Type B pancreatic cell (in vitro differentiated cells): ENCODE measurements at regions not wholly inside any gene's neighbourhood (a gene's known extent, or its start where the extent isn't known, plus 50 kb on each side); places are given as distances from the start of the nearest gene placed in this dataset.

Experiments
- DNase-seq: peaks from one replicate; pipeline ENCODE4 v3.0.0; 2021; ENCODE audit warnings: mixed read lengths; ENCODE audit not compliant: unreplicated experiment; ENCODE audit errors: extremely low spot score
- H3K27ac Mint-ChIP-seq: 2 replicates; pipeline ENCODE4 v1.8.0; 2021; ENCODE audit warnings: mild to moderate bottlenecking, mixed read lengths
- H3K27me3 Mint-ChIP-seq: 2 replicates; pipeline ENCODE4 v1.8.0; 2021; ENCODE audit warnings: mixed read lengths
- H3K36me3 Mint-ChIP-seq: 2 replicates; pipeline ENCODE4 v1.8.0; 2021; ENCODE audit warnings: mixed read lengths
- H3K4me1 Mint-ChIP-seq: one replicate; pipeline ENCODE4 v1.8.0; 2021; ENCODE audit warnings: mixed read lengths; ENCODE audit not compliant: unreplicated experiment
- H3K4me3 Mint-ChIP-seq: 2 replicates; pipeline ENCODE4 v1.8.0; 2021; ENCODE audit warnings: mild to moderate bottlenecking, mixed read lengths
- H3K9me3 Mint-ChIP-seq: 2 replicates; pipeline ENCODE4 v1.8.0; 2021; ENCODE audit warnings: mixed read lengths
- CTCF ChIP-seq: fragments of 200-600 bp; sonication (generic); conservative IDR thresholded peaks from 2 replicates; pipeline ENCODE4 v1.5.0; 2021; ENCODE audit warnings: antibody characterized with exemption, mild to moderate bottlenecking

GRCh38 chr4:58600290-58600689 is 1490.1 kb upstream of the IGFBP7 start:
- TF ChIP-seq CTCF = no peak
- Mint-ChIP-seq H3K4me3 (no peak overlapping the region), H3K36me3 (no peaks in the 10 kb centered on the region), H3K4me1 (peaks cover 9% of the 10 kb centered on the region), H3K27ac (no peak overlapping the region), H3K27me3 (no peaks in the 10 kb centered on the region), H3K9me3 (no peaks in the 10 kb centered on the region)
- no peak for DNase-seq

GRCh38 chr4:58590722-58591121 is 1480.5 kb upstream of the IGFBP7 start:
- no peaks in the 10 kb centered on the region for H3K36me3 Mint-ChIP-seq
- peaks cover 5% of the 10 kb centered on the region for H3K9me3 Mint-ChIP-seq
- TF ChIP-seq CTCF = no peak
- no peak for DNase-seq
- H3K27ac Mint-ChIP-seq = no peak overlapping the region
- no peaks in the 10 kb centered on the region for H3K27me3 Mint-ChIP-seq
- H3K4me3 Mint-ChIP-seq = no peak overlapping the region
- no peaks in the 10 kb centered on the region for H3K4me1 Mint-ChIP-seq

GRCh38 chr4:58587856-58588255 is 1477.7 kb upstream of the IGFBP7 start:
- Mint-ChIP-seq H3K4me1 (no peaks in the 10 kb centered on the region), H3K9me3 (peaks cover 12% of the 10 kb centered on the region), H3K27me3 (no peaks in the 10 kb centered on the region), H3K4me3 (no peak overlapping the region), H3K36me3 (no peaks in the 10 kb centered on the region), H3K27ac (no peak overlapping the region)
- no peak for TF ChIP-seq CTCF
- no peak for DNase-seq

GRCh38 chr4:58566260-58566659 is 1456.1 kb upstream of the IGFBP7 start:
- H3K36me3 Mint-ChIP-seq = no peaks in the 10 kb centered on the region
- H3K27ac Mint-ChIP-seq = no peak overlapping the region
- H3K4me3 Mint-ChIP-seq = no peak overlapping the region
- TF ChIP-seq CTCF = no peak
- DNase-seq = no peak
- H3K4me1 Mint-ChIP-seq = no peaks in the 10 kb centered on the region
- no peaks in the 10 kb centered on the region for H3K9me3 Mint-ChIP-seq
- H3K27me3 Mint-ChIP-seq = no peaks in the 10 kb centered on the region

- Mint-ChIP-seq H3K36me3 (no peaks in the 10 kb centered on the region), H3K9me3 (no peaks in the 10 kb centered on the region), H3K27me3 (no peaks in the 10 kb centered on the region), H3K27ac (no peak overlapping the region), H3K4me1 (no peaks in the 10 kb centered on the region), H3K4me3 (no peak overlapping the region)
- TF ChIP-seq CTCF = no peak
- no peak for DNase-seq
These were observed 1454.7 kb upstream of the IGFBP7 start for GRCh38 chr4:58564695-58565475.
